ENCODE measurements at regions not wholly inside any gene's neighbourhood (a gene's known extent, or its start where the extent isn't known, plus 50 kb on each side); places are given as distances from the start of the nearest gene placed in this dataset.

GRCh38 chr14:37946819-37947218, 260.9 kb upstream of the SSTR1 start:
- TF ChIP-seq CTCF (IDR thresholded peaks at IDR 0.05) (no peak), POLR2A (IDR thresholded peaks at IDR 0.05) (no peak)

Measured in uterus (tissue), 2 donors.